ENCODE measurements at regions not wholly inside any gene's neighbourhood (a gene's known extent, or its start where the extent isn't known, plus 50 kb on each side); places are given as distances from the start of the nearest gene placed in this dataset.

GRCh38 chr17:70405492-70406220 is 236.3 kb downstream of the KCNJ2 start:
- ChIA-PET POLR2A (ENCODE audit: unreplicated experiment) (no interaction called here), CTCF (interaction anchor here (0.6 kb wide), 1 partner anchor 128 kb away, joined by 6 read pairs; no protein-coding TSS in a partner anchor)
- ATAC-seq (ENCODE audit: low read depth), result peak; percentile 95
- Histone ChIP-seq H3K14ac (replicated peaks; ENCODE audit: low read depth, low read length) (no peak overlapping the region), H3K36me3 (ENCODE audit: control insufficient read depth, insufficient read depth, low read length) (no peaks in the 10 kb centered on the region), H3K18ac (ENCODE audit: low read depth, low read length) (peak overlapping the region; percentile 71; the same call in 1 of the 2 replicates), H3K4me3 (ENCODE audit: insufficient read depth, low read depth, low read length) (no peak overlapping the region), H3K4me2 (ENCODE audit: low read depth, low read length) (peak overlapping the region; percentile 80; the same call in 1 of the 2 replicates), H3K79me1 (ENCODE audit: low read depth in 1 of 2, low read length in 2 of 2) (no peaks in the 10 kb centered on the region), H3K9me1 (ENCODE audit: insufficient read depth, low read length) (no peaks in the 10 kb centered on the region), H3K9me3 (ENCODE audit: control insufficient read depth, insufficient read depth, low read length) (no peaks in the 10 kb centered on the region), H3K9ac (ENCODE audit: low read depth, low read length) (no peak overlapping the region), H2AK9ac (replicated peaks; ENCODE audit: low read depth, low read length, poor library complexity) (no peak overlapping the region), H3K27ac (ENCODE audit: insufficient read depth, low read length) (no peak overlapping the region), H2BK15ac (ENCODE audit: low read depth, low read length) (no peak overlapping the region; the same call in 2 of the 3 replicates), H3K23ac (ENCODE audit: low read depth, low read length) (no peak overlapping the region), H3K27me3 (ENCODE audit: control insufficient read depth, insufficient read depth, low read length) (no peaks in the 10 kb centered on the region; the same call in 1 of the 2 replicates), H2BK20ac (ENCODE audit: low read depth, low read length) (peak overlapping the region; percentile 55; the same call in 1 of the 2 replicates), H2BK5ac (ENCODE audit: low read depth, low read length, poor library complexity, severe bottlenecking) (peak overlapping the region; percentile 14), H2BK120ac (ENCODE audit: low read depth, low read length) (peak overlapping the region; percentile 40; the same call in 1 of the 2 replicates), H3K56ac (ENCODE audit: extremely low read depth, insufficient read depth, low read length) (no peak overlapping the region), H4K5ac (ENCODE audit: low read depth, low read length) (no peak overlapping the region; the same call in 1 of the 2 replicates), H4K20me1 (ENCODE audit: insufficient read depth, low read length) (no peaks in the 10 kb centered on the region), H4K8ac (ENCODE audit: low read depth in 2 of 2, low read length in 2 of 2) (no peak overlapping the region), H2AFZ (replicated peaks; ENCODE audit: low read length, poor library complexity) (no peak overlapping the region), H2AK5ac (ENCODE audit: low read depth, low read length) (no peak overlapping the region), H3K4me1 (ENCODE audit: control insufficient read depth, insufficient read depth, low read length) (peaks cover 5% of the 10 kb centered on the region), H4K91ac (ENCODE audit: insufficient read depth, low read depth, low read length) (no peak overlapping the region), H3K4ac (ENCODE audit: low read depth, low read length) (no peak overlapping the region)
- no TSS peak for BruUV-seq (replicated peaks)
- dilution Hi-C loops (cut with HindIII; ENCODE audit: low sequenced_read_pairs, unreplicated experiment) (no loop called here), intact Hi-C loops (cut with micrococcal nuclease) (loop anchor here (5.0 kb wide), 1 partner anchor 238 kb away; the partner anchor contains the start of gene KCNJ2), in situ Hi-C loops (cut with MboI; ENCODE audit: low sequenced_read_pairs) (no loop called here)
- TF ChIP-seq BHLHE40 (IDR thresholded peaks at IDR 0.05; ENCODE audit: low read depth, low read length), result peak; percentile 36; the same call in 1 of the 2 replicates
- TF ChIP-seq FOS (IDR thresholded peaks at IDR 0.05; ENCODE audit: low read depth, low read length), result peak; percentile 82
- TF ChIP-seq CEBPB (IDR thresholded peaks at IDR 0.05; ENCODE audit: low read depth, low read length), result peak; percentile 93
- TF ChIP-seq NFE2L2 (IDR thresholded peaks at IDR 0.05; ENCODE audit: low read depth, low read length), result peak; percentile 62; the same call in 1 of the 2 replicates
- TF ChIP-seq, protein P1, sequence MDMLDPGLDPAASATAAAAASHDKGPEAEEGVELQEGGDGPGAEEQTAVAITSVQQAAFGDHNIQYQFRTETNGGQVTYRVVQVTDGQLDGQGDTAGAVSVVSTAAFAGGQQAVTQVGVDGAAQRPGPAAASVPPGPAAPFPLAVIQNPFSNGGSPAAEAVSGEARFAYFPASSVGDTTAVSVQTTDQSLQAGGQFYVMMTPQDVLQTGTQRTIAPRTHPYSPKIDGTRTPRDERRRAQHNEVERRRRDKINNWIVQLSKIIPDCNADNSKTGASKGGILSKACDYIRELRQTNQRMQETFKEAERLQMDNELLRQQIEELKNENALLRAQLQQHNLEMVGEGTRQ (IDR thresholded peaks at IDR 0.05; ENCODE audit: low read depth, low read length), result peak; percentile 67
- TF ChIP-seq CTCF (conservative IDR thresholded peaks at IDR 0.05; ENCODE audit: low read depth, low read length), result no peak
- WGBS, 2 experiments (ENCODE audit: extremely low coverage in 2 of 2, insufficient read length in 1 of 2), result no CpG with 5 or more reads among the region's 1 CpG
- DNase-seq, result peak; percentile 97

Data from IMR-90 (cell line).